GM18511 (cell line): ENCODE measurements at regions not wholly inside any gene's neighbourhood (a gene's known extent, or its start where the extent isn't known, plus 50 kb on each side); places are given as distances from the start of the nearest gene placed in this dataset.

ENCODE experiments used
- ATAC-seq: cut with Tn5 transposase; IDR thresholded peaks from one replicate; pipeline ENCODE4 v1.9.1; 2021; ENCODE audit warnings: mild to moderate bottlenecking, moderate library complexity; ENCODE audit not compliant: unreplicated experiment

GRCh38 chr5:88956416-88956815 lies 73.4 kb upstream of the MEF2C start:
- no peak for ATAC-seq

GRCh38 chr5:88955403-88955802 lies 72.4 kb upstream of the MEF2C start:
- no peak for ATAC-seq

- no peak for ATAC-seq
These were observed 71.5 kb upstream of the MEF2C start for GRCh38 chr5:88954511-88954910.

GRCh38 chr5:88952996-88953643 lies 70.1 kb upstream of the MEF2C start:
- ATAC-seq: peak; percentile 49

GRCh38 chr5:88952344-88952743 lies 69.4 kb upstream of the MEF2C start:
- ATAC-seq: no peak

GRCh38 chr5:88951457-88951856 lies 68.5 kb upstream of the MEF2C start:
- no peak for ATAC-seq

GRCh38 chr5:88948746-88949600 lies 66.0 kb upstream of the MEF2C start:
- no peak for ATAC-seq

GRCh38 chr5:88944751-88945531 lies 62.0 kb upstream of the MEF2C start:
- ATAC-seq: no peak

GRCh38 chr5:88941581-88941980 lies 58.6 kb upstream of the MEF2C start:
- ATAC-seq: no peak

- ATAC-seq: peak; percentile 93
These were observed 57.7 kb upstream of the MEF2C start for GRCh38 chr5:88940713-88941112.

GRCh38 chr5:88939300-88939699 lies 56.3 kb upstream of the MEF2C start:
- no peak for ATAC-seq

- ATAC-seq: no peak
These were observed 55.5 kb upstream of the MEF2C start for GRCh38 chr5:88938488-88938887.

GRCh38 chr5:88937406-88937805 lies 54.4 kb upstream of the MEF2C start:
- no peak for ATAC-seq

GRCh38 chr5:88934439-88934838 lies 51.5 kb upstream of the MEF2C start:
- ATAC-seq: no peak
